ENCODE measurements at regions not wholly inside any gene's neighbourhood (a gene's known extent, or its start where the extent isn't known, plus 50 kb on each side); places are given as distances from the start of the nearest gene placed in this dataset.

DNA sequence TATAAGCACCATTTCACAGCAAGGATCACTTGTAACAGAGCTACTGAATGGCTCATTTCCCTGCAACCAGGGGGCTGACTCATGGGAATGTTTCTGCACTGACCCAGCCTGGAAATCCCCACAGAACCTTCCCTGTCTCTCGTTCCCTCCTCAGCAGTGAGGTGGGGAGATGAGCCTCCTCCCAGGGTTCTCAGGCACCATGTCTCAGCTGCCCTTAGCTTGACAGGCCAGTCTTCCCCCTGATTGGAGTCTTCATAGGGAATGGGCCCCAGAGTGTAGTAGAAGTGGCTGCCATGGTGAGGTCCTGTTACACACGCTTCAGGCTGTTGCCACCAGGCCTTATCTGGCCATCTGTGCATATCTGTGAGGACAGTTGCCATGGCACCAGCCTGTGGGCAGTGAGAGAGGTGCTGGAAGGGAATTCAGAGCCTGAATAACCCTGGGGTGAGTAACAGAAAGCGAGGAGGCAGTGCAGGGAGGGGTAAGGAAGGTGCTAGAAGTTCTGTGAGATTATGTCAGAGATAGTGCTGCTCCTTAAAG, 324.4 kb downstream of the ENC1 start:
- DNase-seq (ENCODE audit: low read depth): no peak

DNA sequence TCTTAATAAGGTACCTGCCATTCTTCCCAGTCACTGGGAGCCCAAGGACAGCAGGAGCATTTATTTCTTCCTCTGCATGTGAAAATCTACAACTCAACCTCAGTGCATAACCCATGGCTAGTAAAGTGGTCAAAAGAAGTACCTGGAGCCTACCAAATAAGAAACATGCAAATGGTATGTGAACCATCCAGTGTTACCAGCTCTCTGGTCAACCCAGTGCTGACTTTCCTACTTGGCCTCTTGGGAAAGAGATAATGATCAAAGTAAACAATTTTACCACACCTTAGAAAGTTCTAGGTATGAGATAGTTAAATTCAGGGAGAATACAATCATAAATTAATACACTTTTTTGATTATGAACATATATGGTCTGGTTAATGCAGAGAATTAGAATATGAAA, 325.6 kb downstream of the ENC1 start:
- DNase-seq (ENCODE audit: low read depth): no peak

DNA sequence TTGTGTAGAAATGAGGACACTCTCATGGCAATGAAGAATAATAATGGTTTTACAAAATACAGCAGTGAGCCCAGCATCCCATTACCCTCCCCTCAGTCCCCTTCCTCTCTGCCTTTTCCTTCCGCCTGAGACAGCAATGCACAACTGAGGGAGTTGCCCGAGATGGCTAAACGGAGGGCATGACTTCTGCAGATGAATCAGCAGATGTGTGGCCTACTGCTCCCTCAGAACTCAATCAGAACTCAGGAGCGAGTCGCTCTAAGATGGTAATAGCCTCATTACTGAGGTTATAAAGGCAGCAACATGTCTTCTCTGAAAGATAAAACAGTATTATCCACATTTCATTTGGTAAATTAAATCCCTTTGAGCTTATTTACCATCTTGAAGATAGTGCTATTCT, 326.6 kb downstream of the ENC1 start:
- DNase-seq (ENCODE audit: low read depth): no peak

DNA sequence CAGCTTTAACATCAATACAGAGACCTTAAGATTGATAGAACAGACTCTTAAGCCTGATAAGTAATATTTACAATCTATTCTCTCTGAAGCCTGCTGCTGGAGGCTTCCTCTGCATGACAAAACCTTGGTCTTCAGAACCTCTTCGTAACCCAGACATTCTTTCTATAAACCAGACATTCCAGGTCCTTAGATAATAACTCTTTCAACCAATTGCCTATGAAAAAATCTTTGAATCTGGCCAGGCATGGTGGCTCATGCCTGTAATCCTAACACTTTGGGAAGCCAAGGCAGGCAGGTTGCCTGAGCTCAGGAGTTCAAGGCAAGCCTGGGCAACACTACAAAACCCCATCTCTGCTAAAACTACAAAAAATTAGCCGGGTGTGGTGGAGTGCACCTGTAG, 327.8 kb downstream of the ENC1 start:
- DNase-seq (ENCODE audit: low read depth): no peak

DNA sequence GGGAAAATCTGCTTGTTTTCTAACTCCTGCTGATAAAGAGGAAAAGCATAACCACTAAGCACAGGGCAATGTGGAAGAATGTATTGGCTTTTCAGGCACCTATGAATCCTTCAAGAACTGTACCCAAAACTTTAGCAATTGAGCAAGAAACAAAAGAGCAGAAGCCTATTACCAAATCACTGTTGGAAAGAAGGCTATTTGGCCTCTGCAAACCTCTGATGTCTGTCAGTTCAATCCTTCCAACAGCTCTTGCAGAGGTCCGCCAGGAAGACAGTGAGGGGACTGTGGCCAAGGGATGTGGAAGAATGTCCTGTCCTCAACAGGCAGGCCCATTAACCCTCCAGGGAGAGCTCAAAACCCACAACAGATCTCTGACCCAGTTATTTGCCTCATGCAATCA, 328.6 kb downstream of the ENC1 start:
- no peak for DNase-seq (ENCODE audit: low read depth)

DNA sequence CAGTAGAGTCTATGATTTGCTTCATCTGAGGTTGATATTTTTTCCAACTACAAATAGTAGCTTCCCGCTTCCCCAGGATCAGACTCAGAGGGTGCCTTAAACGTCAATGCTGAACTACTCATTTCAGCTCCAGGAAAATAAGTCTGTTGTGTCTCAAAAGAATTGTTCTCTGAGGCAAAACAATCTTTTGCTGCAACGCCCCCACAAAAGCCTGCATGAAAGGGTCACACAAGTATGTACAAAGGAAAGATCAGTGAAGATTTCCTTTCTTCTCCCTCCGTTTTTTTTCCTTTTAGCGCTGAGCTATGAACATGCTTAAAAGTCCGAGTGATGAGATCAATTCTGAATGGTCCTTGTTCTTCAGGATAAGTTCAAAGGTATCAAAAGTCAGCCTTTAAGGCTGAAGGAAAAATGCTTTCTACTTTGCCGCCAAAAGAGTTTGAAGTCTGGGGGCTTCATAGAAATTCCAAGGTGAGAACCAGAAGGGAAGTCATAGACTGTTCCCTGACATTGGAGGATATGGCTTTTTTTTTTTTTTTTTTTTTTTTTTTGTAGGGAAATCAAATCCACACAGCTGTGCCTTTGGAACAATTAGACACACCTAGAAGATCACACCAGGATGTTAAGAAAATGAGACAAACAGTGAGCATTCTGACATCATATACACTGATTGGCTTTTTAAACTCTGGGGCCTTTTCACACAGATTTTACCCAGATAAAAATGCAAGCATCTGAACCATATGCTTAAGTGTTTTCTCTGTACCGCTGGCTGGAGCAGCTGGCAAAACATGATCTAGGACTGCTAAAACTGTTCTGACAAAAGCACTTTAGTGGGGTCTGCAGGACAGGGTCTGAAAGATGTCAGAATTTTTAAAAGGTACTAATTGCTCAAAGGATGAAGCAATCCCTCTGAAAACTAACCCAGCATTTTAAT, 329.3 kb downstream of the ENC1 start:
- DNase-seq (ENCODE audit: low read depth): no peak

DNA sequence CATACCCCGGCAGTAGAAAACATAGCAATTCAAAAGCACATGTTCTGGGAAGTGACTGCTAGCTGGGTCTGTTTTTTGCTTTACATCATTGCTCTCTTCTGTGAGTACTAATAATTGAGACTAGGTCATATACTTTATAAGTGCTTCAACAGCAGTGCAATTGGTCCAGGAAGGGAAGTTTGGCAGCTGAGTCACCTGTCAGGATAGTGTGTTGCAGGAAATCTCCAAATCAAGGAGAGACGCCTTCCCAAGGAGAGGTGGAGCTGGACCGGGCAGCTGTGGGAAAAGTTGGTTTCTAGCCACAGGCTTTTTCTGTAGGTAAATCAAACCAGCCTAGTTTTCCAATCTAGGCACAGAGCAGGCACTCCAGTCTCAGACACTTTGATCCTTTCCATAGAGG, 330.1 kb downstream of the ENC1 start:
- no peak for DNase-seq (ENCODE audit: low read depth)

DNA sequence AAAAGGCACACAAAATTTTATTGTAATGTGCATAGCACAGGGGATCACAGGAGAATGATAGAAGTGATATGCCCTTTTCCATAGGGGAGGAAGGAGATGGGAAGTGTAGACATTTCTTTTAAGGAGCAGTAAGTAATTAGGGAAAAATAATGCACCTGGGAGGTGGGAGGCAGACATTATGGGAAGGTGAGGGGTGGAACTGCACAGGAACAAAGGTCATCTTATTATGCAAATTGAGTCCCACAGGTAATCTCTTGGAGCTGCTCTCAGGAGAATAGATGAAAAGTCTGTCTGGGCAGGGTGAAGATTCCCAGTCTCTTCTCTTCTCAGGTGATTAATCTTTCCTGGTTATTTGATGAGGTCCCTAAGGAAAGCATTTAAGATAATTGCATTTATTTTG, 331.5 kb downstream of the ENC1 start:
- no peak for DNase-seq (ENCODE audit: low read depth)

DNA sequence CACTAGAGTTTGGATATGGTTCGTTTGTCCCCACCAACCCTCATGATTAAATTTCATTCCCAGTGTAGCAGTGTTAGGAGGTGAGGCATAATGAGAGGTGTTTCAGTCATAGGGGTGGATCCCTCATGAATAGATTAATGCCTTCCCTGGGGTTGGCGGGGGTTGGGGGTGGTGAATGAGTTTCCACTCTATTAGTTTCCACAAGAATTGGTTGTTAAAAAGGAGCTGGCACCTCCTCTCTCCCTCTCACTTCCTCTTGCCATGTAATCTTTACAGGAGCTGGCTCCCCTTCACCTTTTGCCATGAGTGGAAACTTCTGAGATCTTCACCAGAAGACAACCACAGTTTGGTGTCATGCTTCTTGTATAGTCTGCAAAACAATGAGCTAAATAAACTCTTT, 333.7 kb downstream of the ENC1 start:
- no peak for DNase-seq (ENCODE audit: low read depth)

DNA sequence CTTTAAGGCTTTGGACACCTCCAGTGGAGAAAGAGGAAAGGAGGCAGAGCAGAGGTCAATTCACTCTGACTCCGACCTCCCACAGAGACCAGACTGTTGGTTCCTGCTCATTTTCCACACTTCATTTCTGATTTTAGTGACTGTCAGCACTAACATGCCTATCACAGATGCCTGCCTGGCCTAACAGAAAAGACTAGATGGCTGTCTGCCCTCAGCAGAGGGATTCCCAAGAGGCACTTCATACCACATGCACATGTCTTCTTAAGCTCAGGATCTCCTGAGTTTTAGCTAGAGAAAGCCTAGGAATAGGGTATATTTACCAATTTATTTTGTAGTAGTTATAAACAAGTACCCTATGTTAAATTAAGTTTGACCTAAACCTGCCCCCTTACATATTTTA, 336.0 kb downstream of the ENC1 start:
- DNase-seq (ENCODE audit: low read depth): no peak

DNA sequence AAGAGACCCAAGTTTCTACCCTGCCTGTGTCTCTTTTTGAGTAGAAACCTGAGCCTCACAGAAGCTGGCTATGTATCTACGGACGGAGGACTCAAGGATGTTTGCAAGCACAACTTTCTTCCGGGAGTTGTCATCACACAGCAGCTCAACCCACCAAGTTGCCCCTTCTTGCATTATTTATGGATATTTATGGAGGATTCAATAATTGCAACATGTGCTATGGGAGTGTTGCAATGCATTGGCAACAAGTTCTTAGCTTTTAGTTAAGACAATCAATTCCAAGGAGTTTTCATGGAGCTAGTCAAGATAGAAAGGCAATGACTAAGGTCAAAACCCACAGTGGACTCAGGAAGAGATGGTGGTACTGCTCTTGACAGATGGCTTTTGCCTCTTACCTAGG, 336.9 kb downstream of the ENC1 start:
- no peak for DNase-seq (ENCODE audit: low read depth)

DNA sequence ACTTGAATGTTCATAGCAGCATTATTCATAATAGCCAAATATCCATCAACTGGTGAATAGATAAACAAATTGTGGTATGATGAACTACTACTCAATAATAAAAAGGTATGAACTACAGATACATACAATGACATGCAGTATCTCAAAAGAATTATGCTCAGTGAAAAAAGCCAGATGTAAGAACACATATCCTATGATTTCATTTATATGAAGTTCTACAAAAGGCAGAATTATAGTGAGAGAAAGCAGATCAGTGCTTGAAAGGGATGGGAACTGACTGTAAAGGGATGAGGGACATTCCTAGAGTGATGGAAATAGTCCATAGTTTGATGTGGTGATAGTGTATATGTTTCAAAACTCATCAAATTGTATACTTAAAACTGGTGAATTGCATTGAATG, 339.0 kb downstream of the ENC1 start:
- no peak for DNase-seq (ENCODE audit: low read depth)

DNA sequence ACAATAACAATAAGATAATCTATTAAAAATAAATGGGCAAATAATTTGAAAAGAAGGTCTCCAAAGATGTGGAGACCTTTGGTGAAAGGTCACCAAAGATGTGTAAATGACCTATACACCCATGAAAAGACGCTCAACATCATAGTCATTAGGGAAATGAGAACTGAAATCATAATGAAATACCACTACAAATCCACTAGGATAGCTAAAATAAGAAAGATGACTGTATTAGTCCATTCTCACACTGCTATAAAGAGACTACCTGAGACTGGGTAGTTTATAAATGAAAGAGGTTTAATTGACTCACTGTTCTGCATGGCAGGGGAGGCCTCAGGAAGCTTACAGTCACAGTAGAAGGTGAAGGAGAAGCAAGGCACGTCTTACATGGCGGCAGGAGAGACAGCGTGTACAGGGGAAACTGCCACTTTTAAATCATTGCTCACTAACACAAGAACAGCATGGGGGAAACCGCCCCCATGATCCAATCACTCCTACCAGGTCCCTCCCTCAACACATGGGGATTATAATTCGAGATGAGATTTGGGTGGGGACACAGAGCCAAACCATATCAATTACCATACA, 339.6 kb downstream of the ENC1 start:
- DNase-seq (ENCODE audit: low read depth): no peak

DNA sequence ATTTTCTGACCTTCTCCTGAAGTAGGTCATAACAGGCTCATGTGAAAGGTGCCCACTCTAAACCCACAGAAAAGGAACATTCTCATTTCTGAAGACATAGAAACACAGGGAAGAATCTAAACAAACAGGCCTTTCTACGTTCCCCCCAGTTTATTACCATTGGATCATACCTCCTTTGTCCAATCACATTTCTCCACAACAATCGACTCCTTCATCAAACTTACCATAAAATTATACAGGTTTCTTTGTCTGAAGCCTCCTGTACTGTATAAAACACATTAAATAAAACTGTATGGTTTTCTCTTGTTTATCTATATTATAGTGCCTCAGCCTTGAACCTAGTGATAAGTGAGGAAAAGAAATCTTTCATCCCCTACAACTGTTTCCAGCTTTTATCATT, 340.7 kb downstream of the ENC1 start:
- DNase-seq (ENCODE audit: low read depth): no peak

DNA sequence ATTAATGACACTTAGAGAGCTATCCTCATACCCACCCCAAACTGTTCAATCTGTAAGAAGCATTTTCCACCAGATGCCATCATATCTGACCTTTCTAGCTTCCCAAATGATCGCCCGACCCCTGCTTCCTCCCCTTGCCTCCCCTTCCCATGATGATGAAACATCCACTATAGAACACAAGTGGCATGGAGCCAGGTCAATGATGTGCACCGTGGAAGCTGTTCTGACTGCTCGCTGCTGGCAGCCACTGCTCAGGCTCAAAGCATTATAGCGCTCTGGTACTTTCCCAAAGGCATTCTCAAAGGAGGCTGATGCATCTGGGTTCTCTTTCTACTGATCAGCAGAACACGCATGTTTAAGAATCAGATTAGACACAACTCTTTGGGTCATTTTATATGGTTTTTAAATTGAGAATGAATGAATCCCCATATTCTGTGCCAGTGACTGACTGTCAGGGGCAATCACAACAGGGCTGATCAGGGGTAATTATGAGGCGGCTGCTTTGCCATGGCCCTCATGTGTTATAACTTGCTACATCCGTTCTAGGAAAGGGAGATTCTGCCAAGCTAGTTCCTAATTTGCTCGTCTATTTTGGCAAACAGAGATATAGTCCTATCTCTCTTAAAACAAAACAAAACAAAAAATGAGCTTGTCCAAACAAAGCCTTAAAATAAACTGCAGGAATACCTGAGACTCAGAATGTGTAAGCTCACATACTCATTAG, 343.7 kb downstream of the ENC1 start:
- DNase-seq (ENCODE audit: low read depth): no peak

DNA sequence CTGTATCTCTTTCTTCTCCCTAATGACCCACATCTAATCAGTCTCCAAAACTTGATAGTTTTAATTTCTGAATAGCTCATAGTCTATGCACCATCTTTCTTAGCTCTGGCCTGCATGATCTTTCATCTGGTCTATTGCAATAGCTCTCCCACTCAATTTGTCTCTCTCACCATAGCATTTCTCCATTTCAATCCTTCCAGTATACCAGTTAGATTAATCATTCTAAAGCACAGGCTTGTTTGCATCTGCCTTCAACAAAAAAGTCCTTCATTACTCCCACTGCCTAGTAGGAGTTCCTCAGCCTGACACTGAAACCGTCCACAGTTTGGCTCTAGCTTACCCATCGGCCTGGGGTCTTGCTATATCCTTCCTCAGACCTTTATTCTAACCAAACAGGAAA, 344.9 kb downstream of the ENC1 start:
- no peak for DNase-seq (ENCODE audit: low read depth)

DNA sequence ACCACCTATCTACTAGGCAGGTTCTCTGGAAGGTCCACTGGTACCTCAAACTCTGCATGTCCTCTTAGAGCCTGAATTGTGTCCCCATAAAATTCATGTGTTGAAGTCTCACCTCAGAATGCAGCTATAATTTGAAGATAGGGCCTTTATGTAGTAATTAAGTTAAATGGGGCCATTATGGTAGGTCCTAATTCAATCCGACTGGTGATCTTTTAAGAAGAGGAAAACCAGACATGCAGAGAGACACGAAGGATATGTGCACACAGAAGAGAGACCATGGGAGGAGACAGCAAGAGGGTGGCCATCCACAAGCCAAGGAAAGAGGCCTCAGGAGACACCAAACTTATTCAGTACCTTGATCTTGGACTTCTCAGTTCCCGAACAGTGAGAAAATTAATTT, 345.4 kb downstream of the ENC1 start:
- DNase-seq (ENCODE audit: low read depth): no peak

DNA sequence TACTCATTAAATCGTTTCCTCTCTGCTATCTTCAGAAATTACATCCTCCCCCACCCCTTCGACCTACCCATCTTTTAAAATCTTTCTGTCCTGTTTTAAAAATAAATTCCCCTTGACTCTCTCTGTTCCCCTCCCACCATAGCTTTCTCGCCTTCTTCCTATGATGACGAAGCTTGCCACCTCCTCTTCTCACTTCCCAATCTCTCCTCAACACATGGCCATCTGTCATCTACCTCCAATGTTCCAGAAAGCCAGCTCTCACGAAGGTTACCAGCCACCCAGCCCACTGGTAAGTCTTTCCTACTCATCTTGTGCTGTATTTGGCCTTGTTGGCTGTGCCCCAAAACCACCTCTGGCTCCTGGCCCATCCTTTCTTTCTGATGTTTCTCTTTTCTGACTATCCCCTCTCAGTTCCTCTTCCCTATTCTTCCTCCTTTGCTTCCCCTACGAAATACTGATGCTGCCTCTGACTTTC, 346.3 kb downstream of the ENC1 start:
- no peak for DNase-seq (ENCODE audit: low read depth)

DNA sequence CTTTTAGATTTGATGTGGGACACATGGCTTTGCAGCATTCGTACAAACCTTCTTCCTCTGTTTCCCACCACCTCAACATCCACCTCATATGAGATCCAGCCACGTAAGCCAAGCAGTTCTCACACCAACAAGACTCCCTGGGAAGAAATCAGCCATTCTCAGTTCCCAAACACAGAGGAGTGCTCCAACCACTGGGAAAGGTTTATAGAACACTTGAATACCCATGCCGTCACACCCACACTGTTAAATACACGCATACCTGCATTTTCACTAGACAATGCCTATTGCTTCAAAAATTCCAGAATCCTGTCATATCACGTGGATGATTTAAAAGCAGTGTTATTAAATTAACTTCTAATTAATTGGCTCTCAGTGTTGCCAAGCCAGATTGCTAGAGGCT, 347.3 kb downstream of the ENC1 start:
- DNase-seq (ENCODE audit: low read depth): no peak

DNA sequence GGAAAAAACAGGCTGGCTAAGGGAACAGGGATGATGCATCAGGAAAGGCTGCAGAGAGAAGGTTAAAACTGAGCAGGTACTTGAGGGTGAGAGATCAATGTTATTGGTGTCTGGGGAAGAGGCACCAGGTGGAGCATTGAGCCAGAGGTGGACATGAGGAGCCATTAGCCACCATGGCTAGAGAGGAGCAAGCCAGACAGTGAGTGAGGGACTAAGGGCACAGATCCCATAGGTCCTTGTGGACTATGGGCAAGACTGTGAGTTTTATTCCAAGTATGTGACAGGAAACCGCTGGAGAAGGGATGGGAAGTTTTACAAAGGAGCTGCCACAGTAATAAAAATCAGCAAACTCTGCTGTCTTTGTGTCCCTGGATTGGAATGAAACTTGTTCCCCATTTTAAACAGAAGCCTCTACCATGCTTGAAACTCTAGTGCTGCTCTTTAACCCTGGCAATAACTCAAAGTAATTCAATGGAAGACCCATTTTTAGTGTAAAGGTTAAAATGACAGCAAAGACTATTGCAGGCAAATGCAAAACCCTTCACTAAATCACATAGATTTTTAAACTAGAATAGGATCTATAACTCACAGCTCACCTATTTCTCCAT, 349.8 kb downstream of the ENC1 start:
- no peak for DNase-seq (ENCODE audit: low read depth)

DNA sequence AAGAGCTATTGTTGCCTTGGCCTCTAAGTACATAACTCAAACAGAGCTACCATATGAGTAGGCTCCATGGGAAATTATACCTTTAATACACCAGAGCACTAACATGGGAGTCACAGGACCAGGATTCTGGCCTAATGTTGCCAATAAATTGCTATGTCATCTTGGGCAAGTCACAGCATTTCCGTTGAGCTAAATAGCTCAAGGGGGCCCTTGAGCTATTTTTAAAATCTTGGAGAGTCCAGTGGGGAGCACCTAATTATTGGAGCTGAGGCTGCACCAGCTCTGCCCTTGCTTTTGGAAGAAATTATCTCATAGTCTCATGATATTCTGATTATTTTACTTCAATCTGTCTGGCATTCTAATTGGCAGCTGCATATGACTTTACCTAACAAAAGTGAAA, 350.8 kb downstream of the ENC1 start:
- no peak for DNase-seq (ENCODE audit: low read depth)

DNA sequence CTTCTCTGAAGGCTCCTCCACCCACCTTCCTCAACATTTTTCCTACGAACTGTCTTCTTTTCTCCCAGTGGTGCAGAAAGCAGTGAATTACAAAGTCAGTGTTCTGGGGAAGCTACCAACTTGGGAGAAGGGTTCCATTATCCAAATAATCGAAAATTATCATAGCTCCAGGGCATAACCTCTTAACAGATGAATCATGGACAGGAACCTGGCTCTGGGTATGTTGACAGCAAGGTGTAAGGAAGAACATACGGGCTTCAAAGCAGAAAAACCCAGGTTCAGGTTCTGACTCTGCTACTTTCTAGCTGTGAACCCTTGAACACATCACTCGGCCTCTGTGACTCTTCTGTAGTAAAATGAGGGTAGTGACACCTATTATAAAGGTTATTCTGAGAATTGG, 351.3 kb downstream of the ENC1 start:
- no peak for DNase-seq (ENCODE audit: low read depth)

Data from stimulated activated CD8-positive, alpha-beta memory T cell treated with anti-CD3 and anti-CD28 coated beads, Interleukin-12 subunit alpha, Interleukin-12 subunit beta, amount 100 ng/mL, for 4 hours (primary cell).